Lower leg skin (tissue), 3 donors: ENCODE measurements at regions not wholly inside any gene's neighbourhood (a gene's known extent, or its start where the extent isn't known, plus 50 kb on each side); places are given as distances from the start of the nearest gene placed in this dataset.

ENCODE experiments used
- CTCF ChIP-seq, 3 donors: fragments of 450-650 bp; IDR thresholded peaks; one replicate each; pipeline ENCODE4 v1.5.1; 2016; ENCODE audit warnings: antibody characterized with exemption in 3 of 3, mild to moderate bottlenecking in 3 of 3, moderate library complexity in 2 of 3
- POLR2A ChIP-seq, 2 donors: fragments of 450-650 bp; IDR thresholded peaks; one replicate each; pipeline ENCODE4 v1.6.1; 2016 to 2017; ENCODE audit warnings: antibody characterized with exemption in 2 of 2, mild to moderate bottlenecking in 1 of 2, moderate library complexity in 1 of 2

- TF ChIP-seq CTCF (IDR thresholded peaks at IDR 0.05) (no peak), POLR2A (IDR thresholded peaks at IDR 0.05) (no peak)
Measured at GRCh38 chr3:26556637-26557036, 65.9 kb upstream of the LRRC3B start.
